ENCODE measurements at regions not wholly inside any gene's neighbourhood (a gene's known extent, or its start where the extent isn't known, plus 50 kb on each side); places are given as distances from the start of the nearest gene placed in this dataset.

- Mint-ChIP-seq H3K9me3 (peaks cover 1% of the 10 kb centered on the region), H3K27ac (no peak overlapping the region), H3K4me3 (no peak overlapping the region), H3K36me3 (ENCODE audit: low read depth) (no peaks in the 10 kb centered on the region), H3K27me3 (no peaks in the 10 kb centered on the region), H3K4me1 (no peaks in the 10 kb centered on the region)
- POLR2A ChIA-PET: no interaction called here
- TF ChIP-seq CTCF (IDR thresholded peaks at IDR 0.05): no peak
- CTCF ChIA-PET: no interaction called here
- ATAC-seq (ENCODE audit: low read depth) (no peak), DNase-seq (no peak)
- intact Hi-C loops (cut with micrococcal nuclease): no loop called here
Measured at GRCh38 chr1:105544475-105544874, 1512.0 kb upstream of the PRMT6 start.

- ChIA-PET POLR2A (no interaction called here), CTCF (no interaction called here)
- no peaks in the 10 kb centered on the region for H3K4me1 Mint-ChIP-seq
- ATAC-seq (ENCODE audit: low read depth) (no peak), DNase-seq (no peak)
- TF ChIP-seq CTCF (IDR thresholded peaks at IDR 0.05): no peak
- no peak overlapping the region for H3K4me3 Mint-ChIP-seq
- H3K27ac Mint-ChIP-seq: no peak overlapping the region
- intact Hi-C loops (cut with micrococcal nuclease): no loop called here
- H3K36me3 Mint-ChIP-seq (ENCODE audit: low read depth): no peaks in the 10 kb centered on the region
- H3K27me3 Mint-ChIP-seq: no peaks in the 10 kb centered on the region
- no peaks in the 10 kb centered on the region for H3K9me3 Mint-ChIP-seq
Measured at GRCh38 chr1:105556266-105556665, 1500.2 kb upstream of the PRMT6 start.

GRCh38 chr1:105558023-105558422 lies 1498.5 kb upstream of the PRMT6 start:
- no peaks in the 10 kb centered on the region for H3K9me3 Mint-ChIP-seq
- CTCF ChIA-PET: no interaction called here
- ATAC-seq (ENCODE audit: low read depth): no peak
- no peak overlapping the region for H3K4me3 Mint-ChIP-seq
- no peaks in the 10 kb centered on the region for H3K27me3 Mint-ChIP-seq
- no peak for TF ChIP-seq CTCF (IDR thresholded peaks at IDR 0.05)
- no peak for DNase-seq
- intact Hi-C loops (cut with micrococcal nuclease): no loop called here
- no peak overlapping the region for H3K27ac Mint-ChIP-seq
- POLR2A ChIA-PET: no interaction called here
- no peaks in the 10 kb centered on the region for H3K36me3 Mint-ChIP-seq (ENCODE audit: low read depth)
- H3K4me1 Mint-ChIP-seq: no peaks in the 10 kb centered on the region

GRCh38 chr1:105565006-105565405 lies 1491.5 kb upstream of the PRMT6 start:
- no peak overlapping the region for H3K4me3 Mint-ChIP-seq
- intact Hi-C loops (cut with micrococcal nuclease): no loop called here
- TF ChIP-seq CTCF (IDR thresholded peaks at IDR 0.05): no peak
- CTCF ChIA-PET: no interaction called here
- no peaks in the 10 kb centered on the region for H3K36me3 Mint-ChIP-seq (ENCODE audit: low read depth)
- no peaks in the 10 kb centered on the region for H3K9me3 Mint-ChIP-seq
- POLR2A ChIA-PET: no interaction called here
- DNase-seq (no peak), ATAC-seq (ENCODE audit: low read depth) (no peak)
- no peak overlapping the region for H3K27ac Mint-ChIP-seq
- H3K4me1 Mint-ChIP-seq: no peaks in the 10 kb centered on the region
- no peaks in the 10 kb centered on the region for H3K27me3 Mint-ChIP-seq

GRCh38 chr1:105585791-105586190 lies 1470.7 kb upstream of the PRMT6 start:
- ATAC-seq (ENCODE audit: low read depth) (no peak), DNase-seq (no peak)
- H3K27me3 Mint-ChIP-seq: no peaks in the 10 kb centered on the region
- no peaks in the 10 kb centered on the region for H3K4me1 Mint-ChIP-seq
- ChIA-PET POLR2A (no interaction called here), CTCF (no interaction called here)
- no peak for TF ChIP-seq CTCF (IDR thresholded peaks at IDR 0.05)
- intact Hi-C loops (cut with micrococcal nuclease): no loop called here
- H3K9me3 Mint-ChIP-seq: peaks cover 2% of the 10 kb centered on the region
- H3K36me3 Mint-ChIP-seq (ENCODE audit: low read depth): no peaks in the 10 kb centered on the region
- no peak overlapping the region for H3K27ac Mint-ChIP-seq
- no peak overlapping the region for H3K4me3 Mint-ChIP-seq

Measured in activated B cell treated with CpG ODN at 0.5 μM for 24 hours (primary cell).